GM18519 (cell line): ENCODE measurements at regions not wholly inside any gene's neighbourhood (a gene's known extent, or its start where the extent isn't known, plus 50 kb on each side); places are given as distances from the start of the nearest gene placed in this dataset.
"Not testable (repeated sequence)": the region's sequence is repeated elsewhere in the genome, so short reads cannot be mapped to it uniquely, and the experiment has no call there.

Experiments
- ATAC-seq: cut with Tn5 transposase; IDR thresholded peaks from one replicate; pipeline ENCODE4 v1.9.1; 2021; ENCODE audit warnings: mild to moderate bottlenecking, moderate library complexity; ENCODE audit not compliant: unreplicated experiment, low FRiP score

DNA sequence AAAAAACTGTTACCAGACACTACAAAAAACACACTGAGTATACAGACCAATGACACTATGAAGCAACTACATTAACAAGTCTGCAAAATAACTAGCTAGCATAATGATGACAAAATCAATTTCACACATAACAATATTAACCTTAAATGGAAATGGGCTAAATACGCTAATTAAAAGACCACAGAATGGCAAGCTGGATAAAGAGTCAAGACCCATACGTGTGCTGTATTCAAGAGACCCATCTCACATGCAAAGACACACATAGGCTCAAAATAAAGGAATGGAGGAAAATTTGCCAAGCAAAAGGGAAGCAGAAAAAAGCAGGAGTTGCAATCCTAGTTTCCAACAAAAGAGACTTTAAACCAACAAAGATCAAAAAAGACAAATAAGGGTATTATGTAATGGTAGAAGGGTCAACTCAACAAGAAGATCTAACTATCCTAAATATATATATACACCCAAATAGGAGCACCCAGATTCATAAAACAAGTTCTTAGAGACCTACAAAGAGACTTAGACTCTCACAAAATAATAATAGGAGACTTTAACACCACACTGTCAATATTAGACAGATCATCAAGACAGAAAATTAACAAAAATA is 158.6 kb downstream of the ALDH8A1 start:
- not testable (repeated sequence) for ATAC-seq

DNA sequence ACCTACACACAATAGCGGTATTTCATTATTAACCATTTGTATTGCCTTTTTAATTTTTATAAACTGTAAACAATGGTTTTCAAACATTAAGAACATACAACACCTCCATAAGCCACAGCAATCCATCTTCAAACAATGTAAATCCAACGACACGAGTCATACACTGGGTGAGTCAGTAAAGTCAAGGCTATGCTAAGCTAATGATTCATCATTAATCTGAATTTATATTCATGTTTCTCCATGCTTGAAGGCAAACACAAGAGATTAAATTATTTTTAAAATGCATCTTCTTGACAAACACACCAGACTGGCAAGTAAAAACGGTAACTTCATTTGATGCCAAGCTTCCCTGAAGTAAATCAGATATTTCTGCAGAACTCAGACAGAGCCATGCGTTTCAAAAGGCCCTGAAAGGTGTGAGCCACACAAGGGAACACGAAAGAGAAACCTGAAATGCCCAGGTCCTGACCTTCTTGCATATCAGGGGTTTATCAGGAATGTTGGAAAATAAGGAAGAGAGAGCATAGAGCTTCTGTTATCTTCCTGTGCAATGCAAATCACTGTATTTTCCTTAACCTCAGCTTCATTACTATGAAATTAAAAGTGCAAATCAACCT is 162.5 kb downstream of the ALDH8A1 start:
- no peak for ATAC-seq

DNA sequence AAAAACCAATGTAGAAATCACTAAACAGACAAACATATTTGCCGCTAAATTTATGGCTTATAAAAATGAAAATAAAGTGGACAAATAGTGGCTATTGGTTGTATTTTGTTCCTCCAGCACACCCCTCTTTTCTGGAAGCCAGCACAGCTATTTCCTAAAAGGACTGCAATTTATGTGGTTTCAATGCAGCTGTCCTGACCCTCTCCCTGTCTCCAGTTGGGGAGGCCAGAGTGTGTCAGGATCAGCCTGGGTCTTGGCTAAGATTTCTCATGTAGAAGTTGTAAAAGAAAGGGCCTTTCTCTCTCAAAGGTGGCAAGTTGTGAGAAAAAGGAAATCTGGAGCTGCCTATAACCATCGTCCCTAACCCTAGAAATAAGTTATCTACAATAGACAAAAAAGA is 165.6 kb downstream of the ALDH8A1 start:
- no peak for ATAC-seq

DNA sequence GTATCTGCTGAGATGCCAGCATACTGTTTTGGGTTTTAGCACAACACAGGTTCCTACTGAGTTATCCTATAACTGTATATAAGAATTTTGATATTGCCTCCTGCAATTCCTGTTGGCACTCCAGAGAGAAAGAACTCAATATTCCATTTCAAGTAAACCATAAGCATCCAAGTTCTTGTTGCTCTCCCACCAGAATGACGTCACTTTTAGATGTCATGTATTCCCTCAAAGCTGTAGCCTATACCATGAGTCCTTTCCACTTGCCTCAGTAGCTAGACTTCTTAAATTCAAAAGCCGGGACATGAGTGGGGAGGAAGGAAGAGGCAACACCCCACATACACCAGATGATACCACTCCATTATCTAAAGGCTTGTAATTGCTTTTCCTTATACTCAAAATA is 171.5 kb downstream of the ALDH8A1 start:
- no peak for ATAC-seq

DNA sequence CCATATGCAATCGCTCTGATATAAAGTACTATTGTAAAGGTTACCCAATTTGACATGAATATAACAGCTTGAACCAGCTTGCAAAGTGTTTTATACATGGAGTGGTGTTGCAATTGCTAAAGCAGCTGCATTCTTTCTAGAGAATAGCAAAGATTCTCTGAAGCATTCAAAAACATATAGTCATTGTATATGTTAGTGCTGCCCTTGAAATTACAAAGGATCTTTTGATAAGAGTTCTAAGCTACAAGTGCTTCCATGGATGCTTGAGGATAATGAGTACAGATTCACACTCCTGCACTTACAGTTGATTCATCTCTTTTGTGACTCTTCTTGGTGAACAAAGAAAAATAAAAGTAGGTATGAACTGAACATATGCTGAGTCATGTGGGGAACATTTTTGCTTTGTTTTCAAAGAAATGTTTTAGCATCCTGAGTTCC is 175.7 kb downstream of the ALDH8A1 start:
- no peak for ATAC-seq

DNA sequence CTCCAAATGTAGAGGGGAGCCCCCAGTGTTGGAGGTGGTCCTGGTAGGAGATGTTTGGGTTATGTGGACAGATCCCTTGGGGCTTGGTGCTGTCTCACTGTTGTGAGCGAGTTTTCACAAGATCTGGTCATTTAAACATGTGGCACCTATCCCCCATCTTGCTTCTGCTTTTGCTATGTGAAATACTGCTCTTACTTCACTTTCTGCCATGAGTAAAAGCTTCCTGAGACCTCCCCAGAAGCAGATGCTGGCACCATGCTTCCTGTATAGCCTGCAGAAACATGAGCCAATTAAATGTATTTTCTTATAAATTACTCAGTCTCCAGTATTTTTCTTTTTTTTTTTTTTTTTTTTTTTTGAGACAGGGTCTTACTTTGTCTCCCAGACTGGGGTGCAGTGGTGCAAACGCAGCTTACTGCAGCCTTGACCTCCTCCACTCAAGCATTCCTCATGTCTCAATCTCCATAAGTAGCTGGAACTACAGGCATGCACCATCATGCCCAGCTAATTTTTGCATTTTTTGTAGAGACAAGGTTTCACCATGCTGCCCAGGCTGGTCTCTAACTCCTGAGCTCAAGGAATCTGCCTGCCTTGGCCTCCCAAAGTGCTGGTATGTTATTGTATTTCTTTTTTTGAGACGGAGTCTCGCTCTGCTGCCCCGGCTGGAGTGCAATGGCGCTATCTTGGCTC is 177.1 kb downstream of the ALDH8A1 start:
- ATAC-seq = no peak

DNA sequence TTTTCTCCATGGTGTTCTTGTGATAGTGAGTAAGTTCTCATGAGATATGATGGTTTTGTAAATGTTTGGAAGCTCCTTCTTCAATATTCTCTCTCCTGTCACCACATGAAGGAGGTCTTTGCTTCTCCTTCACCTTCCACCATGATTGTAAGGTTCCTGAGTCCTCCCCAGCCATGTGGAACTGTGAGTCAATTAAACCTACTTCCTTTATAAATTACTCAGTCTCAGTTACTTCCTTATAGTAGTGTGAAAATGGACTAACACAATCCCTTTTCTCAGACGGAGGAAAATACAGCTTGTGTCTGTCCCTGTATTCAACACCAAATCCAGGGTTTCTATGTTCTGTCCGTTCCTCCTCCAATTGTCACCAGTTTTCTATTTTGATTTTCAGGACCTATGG is 181.0 kb downstream of the ALDH8A1 start:
- no peak for ATAC-seq

DNA sequence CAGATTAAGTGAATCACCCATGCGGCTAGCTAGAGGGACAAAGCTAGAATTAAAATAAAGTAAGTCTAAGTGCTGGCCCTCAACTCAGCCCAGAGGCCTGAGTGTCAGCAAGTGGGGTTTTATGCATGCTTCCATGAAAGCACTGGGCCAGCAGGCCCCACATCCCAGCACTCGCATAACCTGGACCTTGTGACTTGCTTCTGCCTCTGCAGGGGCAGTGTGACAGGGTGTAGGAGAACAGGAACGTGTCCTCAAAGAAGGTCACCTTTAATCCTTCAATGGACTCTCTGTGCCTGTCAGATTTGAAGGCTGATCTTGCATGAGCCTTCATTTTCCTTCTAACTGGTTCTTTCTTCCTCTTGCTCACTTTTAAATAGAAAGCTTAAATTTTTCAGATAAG is 183.4 kb downstream of the ALDH8A1 start:
- ATAC-seq = no peak

DNA sequence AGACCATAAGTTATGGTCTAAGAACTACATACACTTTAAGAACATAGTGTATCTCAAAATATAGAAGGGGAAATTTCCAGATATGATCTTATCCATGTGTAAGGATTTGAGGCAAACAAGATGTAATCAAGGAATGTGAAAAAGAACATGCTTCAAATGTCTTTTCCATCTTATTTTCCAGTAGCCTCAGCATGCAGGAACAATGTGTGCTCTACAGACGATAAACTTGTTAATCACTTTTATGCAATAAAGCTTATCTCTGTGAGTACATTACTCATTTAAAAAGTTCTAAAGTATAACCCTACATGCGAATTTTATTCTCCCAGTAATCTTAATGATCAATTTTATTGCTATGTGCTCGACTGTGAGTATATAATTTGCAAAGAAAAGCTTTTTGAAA is 185.2 kb downstream of the ALDH8A1 start:
- ATAC-seq = no peak

DNA sequence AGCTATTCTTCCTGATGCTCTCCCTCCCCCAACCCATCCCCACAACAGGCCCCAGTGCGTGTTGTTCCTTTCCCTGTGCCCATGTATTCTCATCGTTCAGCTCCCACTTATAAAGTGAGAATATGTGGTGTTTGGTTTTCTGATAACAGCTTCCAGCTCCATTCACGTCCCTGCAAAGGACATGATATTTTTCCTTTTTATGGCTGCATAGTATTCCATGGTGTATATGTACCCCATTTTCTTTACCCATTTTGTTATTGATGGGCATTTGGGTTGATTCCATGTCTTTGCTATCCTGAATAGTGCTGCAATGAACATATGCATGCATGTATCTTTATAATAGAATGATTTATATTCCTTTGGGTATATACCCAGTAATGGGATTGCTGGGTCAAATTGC is 186.3 kb downstream of the ALDH8A1 start:
- not testable (repeated sequence) for ATAC-seq

DNA sequence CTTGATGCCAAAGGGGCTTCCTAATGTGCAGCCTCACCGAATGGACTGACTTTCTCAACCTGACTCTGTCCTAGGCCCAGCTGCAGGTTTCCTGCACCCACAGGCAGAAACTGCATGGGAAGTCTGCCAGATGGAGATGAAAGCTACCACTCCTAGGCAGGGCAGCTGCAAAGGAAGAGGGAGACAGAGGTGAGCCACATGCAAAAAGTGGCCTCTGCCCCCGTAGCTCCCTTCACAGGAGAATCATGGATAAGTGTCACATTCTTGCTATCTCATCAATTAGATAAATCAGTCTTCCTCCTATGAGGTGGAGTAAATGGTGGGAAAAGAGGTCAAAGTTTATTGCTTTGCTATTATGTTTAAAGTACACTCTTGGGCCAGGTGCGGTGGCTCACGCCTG is 191.3 kb downstream of the ALDH8A1 start:
- no peak for ATAC-seq

DNA sequence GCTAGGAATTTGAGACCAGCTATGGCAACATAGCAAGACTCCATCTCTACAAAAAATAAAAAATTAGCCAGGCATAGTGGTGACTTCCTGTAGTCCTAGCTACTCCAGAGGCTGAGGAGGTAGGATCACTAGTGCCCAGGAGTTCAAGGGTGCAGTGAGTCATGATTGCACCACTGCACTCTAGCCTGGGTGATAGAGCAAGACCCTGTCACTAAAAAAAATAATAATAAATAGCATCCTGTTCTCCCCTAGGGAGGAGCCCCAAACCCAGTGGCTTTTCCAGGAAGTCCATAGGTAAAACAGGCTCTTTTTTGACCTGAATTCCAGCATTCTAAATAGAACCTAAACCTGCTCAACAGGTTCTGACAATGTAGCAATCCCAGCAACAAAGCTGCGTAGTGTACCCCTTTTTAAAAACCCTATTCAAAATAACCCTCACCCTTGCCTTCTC is 192.0 kb downstream of the ALDH8A1 start:
- ATAC-seq = no peak

DNA sequence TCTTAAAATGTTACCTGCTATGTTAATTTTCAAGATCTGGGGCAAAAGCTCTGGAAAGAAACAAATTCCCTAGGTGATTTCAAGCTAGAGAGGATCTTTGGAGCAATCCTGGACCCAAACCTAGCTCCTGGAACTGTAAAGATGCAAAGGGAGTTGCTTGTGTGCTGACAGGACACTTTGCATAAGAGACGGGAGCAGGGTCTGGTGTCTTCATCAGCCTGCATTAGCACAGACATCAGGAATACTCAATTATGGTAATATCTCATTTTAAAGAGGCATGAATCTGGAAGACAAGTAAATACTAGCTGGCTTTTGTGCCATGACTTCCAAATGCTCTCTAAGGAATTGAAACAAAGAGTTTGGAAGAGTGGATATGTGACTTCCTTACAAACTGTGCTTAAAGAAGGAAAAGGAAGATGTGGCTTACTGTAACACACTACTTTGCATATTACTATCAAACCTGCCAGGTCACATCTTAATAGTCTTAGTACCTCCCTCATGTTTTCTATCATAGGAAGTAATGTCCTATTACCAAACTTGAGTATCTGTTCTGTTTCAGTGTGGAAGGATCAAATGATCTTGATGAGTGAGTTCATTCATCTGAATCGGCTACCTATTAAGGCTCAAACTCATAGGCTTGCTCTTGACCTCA is 193.4 kb downstream of the ALDH8A1 start:
- ATAC-seq = no peak

DNA sequence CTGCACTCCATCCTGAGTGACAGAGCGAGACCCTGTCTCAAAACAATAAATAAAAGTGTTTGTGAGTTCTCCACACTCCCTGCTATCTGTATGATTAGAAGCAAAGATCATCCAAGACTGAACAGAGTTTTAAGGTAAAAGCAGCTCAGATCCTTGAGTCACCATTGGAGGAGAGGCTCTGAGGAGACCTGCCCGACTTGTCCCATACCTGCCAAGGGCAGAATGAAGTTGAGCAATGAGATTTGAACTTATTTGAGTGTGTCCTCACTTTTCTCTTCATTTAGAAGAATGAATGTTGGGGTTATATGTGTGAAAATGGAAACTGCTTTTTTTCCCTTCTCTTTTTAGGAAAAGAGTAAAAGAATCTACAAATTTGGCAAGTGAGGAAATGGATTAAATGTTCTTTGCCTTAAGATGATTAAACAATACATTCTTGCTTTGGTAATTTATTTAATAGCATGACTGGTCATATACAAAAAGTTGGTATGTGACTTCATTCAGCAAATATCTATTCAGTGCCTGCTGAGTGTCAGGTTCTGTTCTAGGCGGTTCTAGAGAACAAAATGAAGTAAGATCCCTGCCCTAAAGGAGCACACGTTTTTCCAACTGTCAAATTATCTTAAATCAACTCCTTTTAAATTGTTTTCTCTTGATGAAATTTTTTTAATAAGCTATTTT is 195.7 kb downstream of the ALDH8A1 start:
- ATAC-seq = no peak

DNA sequence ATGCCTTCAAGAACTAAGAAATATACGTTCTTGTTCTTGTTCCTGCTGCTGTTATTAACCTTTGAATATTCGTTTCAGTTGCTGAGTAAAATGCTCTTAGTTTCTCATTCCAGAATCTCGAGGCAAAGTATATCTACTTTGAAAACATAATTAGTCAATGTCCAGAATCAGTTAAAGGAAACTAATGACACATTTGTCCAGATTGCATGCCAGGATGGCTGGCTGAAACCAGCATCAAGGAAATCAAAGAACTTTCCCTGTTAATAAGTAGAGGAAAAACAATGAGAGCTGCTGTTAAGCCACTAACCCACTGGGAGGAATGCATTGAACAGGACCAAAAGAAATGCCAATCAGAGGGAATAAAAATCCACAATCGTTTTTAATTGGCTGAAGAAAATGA is 196.9 kb downstream of the ALDH8A1 start:
- no peak for ATAC-seq

DNA sequence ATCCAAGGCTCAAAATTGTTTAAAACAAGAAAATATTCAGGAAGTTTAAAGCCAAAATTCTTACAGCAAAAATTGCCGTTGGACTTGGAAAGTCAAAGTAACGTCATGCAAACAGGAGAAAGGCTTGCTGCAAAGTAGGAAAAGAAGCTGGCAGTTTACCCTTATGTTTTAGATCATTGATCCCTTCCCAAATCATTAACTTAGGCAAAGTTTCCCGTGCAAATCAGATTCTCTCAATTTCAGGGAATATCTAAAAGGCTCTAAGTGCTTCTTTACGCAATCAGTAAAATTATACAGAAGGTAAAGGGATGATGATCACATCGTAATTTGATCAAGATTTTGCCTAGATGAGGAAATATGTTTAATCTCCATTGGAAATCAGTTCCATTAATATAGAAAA is 197.5 kb downstream of the ALDH8A1 start:
- no peak for ATAC-seq

DNA sequence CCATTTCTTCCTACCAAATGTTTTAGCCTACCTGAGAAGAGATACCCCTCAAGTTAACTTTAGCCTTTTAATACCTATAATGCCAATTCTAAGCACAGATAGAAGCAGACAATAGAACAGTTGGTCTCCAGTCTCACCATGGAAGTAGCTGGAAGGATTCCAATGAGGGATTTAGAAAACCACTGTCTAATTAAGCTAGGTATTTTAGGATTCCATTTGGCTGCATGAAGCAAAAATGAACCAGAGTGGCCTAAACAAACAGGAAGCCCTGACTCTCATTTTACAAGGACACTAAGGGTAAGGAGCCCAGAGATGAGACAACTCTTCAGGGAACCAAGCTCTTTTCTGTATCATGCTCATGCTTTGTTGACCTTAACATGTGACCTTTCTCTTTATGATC is 199.2 kb downstream of the ALDH8A1 start:
- no peak for ATAC-seq

DNA sequence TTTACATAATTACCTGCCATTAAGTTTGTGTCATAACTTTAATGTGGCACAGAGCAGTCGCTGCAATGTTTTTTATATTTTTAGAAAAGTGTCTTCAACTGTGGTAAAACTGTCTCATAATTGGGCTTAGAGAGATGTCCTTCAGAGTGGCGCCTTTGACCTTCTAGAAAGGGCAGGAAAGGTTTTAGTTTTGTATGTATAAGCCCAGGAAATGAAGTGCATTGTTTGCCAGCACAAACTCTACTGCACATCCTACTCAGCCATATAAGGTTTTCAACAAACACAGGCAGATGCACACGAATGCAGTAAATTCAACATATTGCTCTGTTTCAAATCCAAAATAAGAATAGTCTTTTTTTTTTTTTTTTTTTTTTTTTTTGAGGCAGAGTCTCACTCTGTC is 201.4 kb downstream of the ALDH8A1 start:
- ATAC-seq = no peak

DNA sequence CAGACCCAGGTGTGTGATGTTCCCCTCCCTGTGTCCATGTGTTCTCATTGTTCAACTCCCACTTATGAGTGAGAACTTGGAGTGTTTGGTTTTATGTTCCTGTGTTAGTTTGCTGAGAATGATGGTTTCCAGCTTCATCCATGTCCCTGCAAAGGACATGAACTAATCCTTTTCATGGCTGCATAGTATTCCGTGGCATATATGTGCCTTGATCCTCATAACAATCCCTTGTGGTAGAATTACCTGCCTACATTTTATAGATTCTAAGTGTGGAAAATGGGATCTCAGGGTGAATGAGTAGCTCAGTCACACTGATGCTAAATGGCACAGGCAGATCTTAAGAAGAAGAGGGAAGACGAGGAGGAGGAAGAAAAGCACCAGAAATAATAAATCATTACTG is 202.7 kb downstream of the ALDH8A1 start:
- ATAC-seq = not testable (repeated sequence)

DNA sequence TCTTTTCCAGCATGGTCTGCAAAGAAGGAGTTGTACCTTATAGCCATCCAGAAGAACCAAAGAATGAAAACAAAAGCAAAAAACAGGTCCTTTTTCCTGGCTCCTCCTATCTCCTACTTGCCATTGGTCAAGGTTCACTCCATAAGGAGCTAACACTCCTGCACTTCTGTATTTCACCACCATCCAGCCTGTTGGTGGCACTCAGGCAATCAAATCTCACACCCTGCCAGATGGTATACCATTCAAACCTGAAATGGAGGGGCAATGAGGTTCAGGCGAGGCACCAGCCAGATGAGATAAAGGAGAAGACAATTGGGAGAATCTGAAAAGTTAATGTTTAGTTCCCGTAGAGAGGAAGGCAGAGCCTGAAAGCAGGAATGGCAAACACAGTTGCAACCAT is 203.8 kb downstream of the ALDH8A1 start:
- ATAC-seq = no peak

DNA sequence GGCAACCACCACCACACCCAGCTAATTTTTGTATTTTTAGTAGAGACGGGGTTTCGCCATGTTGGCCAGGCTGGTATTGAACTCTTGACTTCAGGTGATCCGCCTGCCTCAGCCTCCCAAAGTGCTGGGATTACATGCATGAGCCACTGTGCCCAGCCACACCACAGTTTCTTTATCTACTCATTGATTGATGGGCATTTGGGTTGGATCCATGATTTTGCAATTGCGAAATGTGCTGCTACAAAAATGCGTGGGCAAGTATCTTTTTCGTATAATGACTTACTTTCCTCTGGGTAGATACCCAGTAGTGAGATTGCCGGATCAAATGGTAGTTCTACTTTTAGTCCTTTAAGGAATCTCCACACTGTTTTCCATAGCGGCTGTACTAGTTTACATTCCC is 204.7 kb downstream of the ALDH8A1 start:
- not testable (repeated sequence) for ATAC-seq
